GM23338 (cell line): ENCODE measurements at regions not wholly inside any gene's neighbourhood (a gene's known extent, or its start where the extent isn't known, plus 50 kb on each side); places are given as distances from the start of the nearest gene placed in this dataset.

Experiments
- ATAC-seq: fragments of 200-7000 bp; cut with Tn5 transposase; 3 replicates; pipeline ENCODE4 v1.9.1; 2020
- DNase-seq: peaks from one replicate; pipeline ENCODE4 v3.0.0-alpha.2; 2015; ENCODE audit warnings: low spot score
- H2AFZ ChIP-seq: fragments of 200-600 bp; sonication (generic); 2 replicates; pipeline ENCODE4 v1.8.0; 2016; ENCODE audit warnings: antibody characterized with exemption, mild to moderate bottlenecking, moderate library complexity
- H3F3A ChIP-seq: fragments of 200-600 bp; sonication (generic); replicated peaks from 2 replicates; pipeline ENCODE4 v1.8.0; 2017; ENCODE audit warnings: antibody characterized with exemption, mixed run types, low read depth
- H3K27ac ChIP-seq: fragments of 200-600 bp; sonication (generic); 2 replicates; pipeline ENCODE4 v1.6.1; 2016; ENCODE audit warnings: low read depth
- H3K27me3 ChIP-seq: fragments of 200-600 bp; sonication (generic); 2 replicates; pipeline ENCODE4 v1.8.0; 2016; ENCODE audit warnings: mild to moderate bottlenecking, mixed run types, moderate library complexity; ENCODE audit not compliant: insufficient read depth
- H3K36me3 ChIP-seq: fragments of 200-600 bp; sonication (generic); 2 replicates; pipeline ENCODE4 v1.8.0; 2016; ENCODE audit warnings: mild to moderate bottlenecking; ENCODE audit not compliant: insufficient read depth
- H3K4me1 ChIP-seq: fragments of 200-600 bp; sonication (generic); 2 replicates; pipeline ENCODE4 v1.8.0; 2016; ENCODE audit warnings: mild to moderate bottlenecking, moderate library complexity; ENCODE audit not compliant: insufficient read depth
- H3K4me2 ChIP-seq: fragments of 200-600 bp; sonication (generic); 2 replicates; pipeline ENCODE4 v1.7.1; 2017; ENCODE audit warnings: mixed run types
- H3K4me3 ChIP-seq: fragments of 200-600 bp; sonication (generic); 2 replicates; pipeline ENCODE4 v1.6.1; 2016; ENCODE audit warnings: mixed run types
- H3K79me2 ChIP-seq: fragments of 200-600 bp; sonication (generic); replicated peaks from 2 replicates; pipeline ENCODE4 v1.8.0; 2017; ENCODE audit warnings: mild to moderate bottlenecking; ENCODE audit not compliant: insufficient read depth
- H3K9me2 ChIP-seq: fragments of 200-600 bp; sonication (generic); 2 replicates; pipeline ENCODE4 v1.8.0; 2017; ENCODE audit not compliant: insufficient read depth
- H4K20me1 ChIP-seq: fragments of 200-600 bp; sonication (generic); replicated peaks from 2 replicates; pipeline ENCODE4 v1.8.0; 2017; ENCODE audit warnings: mild to moderate bottlenecking; ENCODE audit not compliant: insufficient read depth
- H3K27ac Mint-ChIP-seq: 2 replicates; pipeline ENCODE4 v1.8.0; 2020; ENCODE audit warnings: inconsistent platforms, mild to moderate bottlenecking, moderate library complexity, mixed read lengths
- H3K27me3 Mint-ChIP-seq: 3 replicates; pipeline ENCODE4 v1.8.0; 2022; ENCODE audit warnings: low read depth, mild to moderate bottlenecking, moderate library complexity, mixed read lengths, inconsistent platforms; ENCODE audit not compliant: insufficient read depth, poor library complexity
- H3K36me3 Mint-ChIP-seq: 3 replicates; pipeline ENCODE4 v1.8.0; 2021; ENCODE audit warnings: low read depth, mild to moderate bottlenecking, inconsistent platforms, moderate library complexity, mixed read lengths
- H3K4me1 Mint-ChIP-seq: 3 replicates; pipeline ENCODE4 v1.8.0; 2020; ENCODE audit warnings: mild to moderate bottlenecking, inconsistent platforms, mixed read lengths
- H3K4me3 Mint-ChIP-seq: 3 replicates; pipeline ENCODE4 v1.8.0; 2021; ENCODE audit warnings: moderate library complexity, mild to moderate bottlenecking, inconsistent platforms, mixed read lengths
- H3K9me3 Mint-ChIP-seq: 3 replicates; pipeline ENCODE4 v1.8.0; 2020; ENCODE audit warnings: moderate library complexity, mild to moderate bottlenecking, inconsistent platforms, mixed read lengths
- CREB1 ChIP-seq: fragments of 250-450 bp; sonication (Bioruptor Pico); IDR thresholded peaks from 2 replicates; pipeline ENCODE4 v1.5.0; 2020; ENCODE audit warnings: low read depth, mild to moderate bottlenecking, moderate library complexity
- CTCF ChIP-seq, 2 experiments: fragments of 200-600 bp in 1 of 2; sonication (generic) in 1 of 2; conservative IDR thresholded peaks; 2 replicates each; pipeline versions ENCODE4 v1.5.1 to v1.6.1; 2016 to 2017; ENCODE audit warnings: antibody characterized with exemption in 2 of 2, low read depth in 2 of 2, mild to moderate bottlenecking in 2 of 2, moderate library complexity in 1 of 2
- ETS1 ChIP-seq: IDR thresholded peaks from 2 replicates; pipeline ENCODE4 v1.6.1; 2016; ENCODE audit warnings: antibody characterized with exemption
- EZH2 ChIP-seq: fragments of 200-600 bp; sonication (generic); IDR thresholded peaks from one replicate; pipeline ENCODE4 v1.8.0; 2017; ENCODE audit warnings: antibody characterized with exemption, mild to moderate bottlenecking, low read depth; ENCODE audit not compliant: unreplicated experiment
- EZH2phosphoT487 ChIP-seq: fragments of 200-600 bp; sonication (generic); IDR thresholded peaks from one replicate; pipeline ENCODE4 v1.8.1; 2018; ENCODE audit warnings: antibody characterized with exemption; ENCODE audit not compliant: unreplicated experiment
- JUNB ChIP-seq: IDR thresholded peaks from one replicate; pipeline ENCODE4 v1.6.1; 2016; ENCODE audit warnings: antibody characterized with exemption; ENCODE audit not compliant: unreplicated experiment
- NANOG ChIP-seq: IDR thresholded peaks from 2 replicates; pipeline ENCODE4 v1.6.1; 2016; ENCODE audit warnings: antibody characterized with exemption, borderline replicate concordance
- POLR2AphosphoS5 ChIP-seq: IDR thresholded peaks from 2 replicates; pipeline ENCODE4 v1.6.1; 2016; ENCODE audit warnings: antibody characterized with exemption, low read depth
- REST ChIP-seq: IDR thresholded peaks from one replicate; pipeline ENCODE4 v1.6.1; 2018; ENCODE audit warnings: antibody characterized with exemption; ENCODE audit not compliant: unreplicated experiment
- STAT1 ChIP-seq: IDR thresholded peaks from one replicate; pipeline ENCODE4 v1.6.1; 2016; ENCODE audit warnings: antibody characterized with exemption; ENCODE audit not compliant: unreplicated experiment
- ZNF114 ChIP-seq: fragments of 250-450 bp; sonication (Bioruptor Pico); IDR thresholded peaks from 2 replicates; pipeline ENCODE4 v1.5.0; 2020; ENCODE audit warnings: mild to moderate bottlenecking, moderate library complexity
- ZNF331 ChIP-seq: fragments of 250-450 bp; sonication (Bioruptor Pico); IDR thresholded peaks from 2 replicates; pipeline ENCODE4 v1.5.0; 2020; ENCODE audit warnings: low read depth, mild to moderate bottlenecking, moderate library complexity

- TF ChIP-seq CTCF (conservative IDR thresholded peaks at IDR 0.05; ENCODE audit: low read depth in 2 of 2) (no peak), STAT1 (no peak), POLR2AphosphoS5 (no peak), JUNB (no peak), ETS1 (no peak), REST (no peak), EZH2 (no peak), NANOG (no peak), ZNF331 (CRISPR knock-in tag) (no peak), ZNF114 (CRISPR knock-in tag) (no peak), EZH2phosphoT487 (no peak)
Measured at GRCh38 chrX:39643550-39643949, 454.2 kb downstream of the BCOR start (continued).

- H3K4me1 Mint-ChIP-seq: peaks cover 16% of the 10 kb centered on the region
- Histone ChIP-seq H3K9me2 (no peaks in the 10 kb centered on the region), H3K27me3 (no peaks in the 10 kb centered on the region), H3K4me2 (no peak overlapping the region), H4K20me1 (no peaks in the 10 kb centered on the region), H3K79me2 (no peaks in the 10 kb centered on the region), H3K4me3 (no peak overlapping the region), H3K36me3 (no peaks in the 10 kb centered on the region), H3F3A (no peaks in the 10 kb centered on the region), H3K4me1 (0 out of 2 replicates have a peak, but pooled peaks cover 4% of the 10 kb centered on the region), H3K27ac (no peak overlapping the region), H2AFZ (no peak overlapping the region)
- H3K4me3 Mint-ChIP-seq: no peak overlapping the region
- ATAC-seq: no peak
- peaks cover 3% of the 10 kb centered on the region for H3K27me3 Mint-ChIP-seq
- no peaks in the 10 kb centered on the region; the same call in 2 of the 3 replicates for H3K9me3 Mint-ChIP-seq
- no peak overlapping the region for H3K27ac Mint-ChIP-seq
- no peak for DNase-seq
- TF ChIP-seq NANOG: no peak
- no peak for TF ChIP-seq REST
- no peak for TF ChIP-seq EZH2phosphoT487
- TF ChIP-seq CREB1 (CRISPR knock-in tag): no peak
- no peak for TF ChIP-seq ZNF114 (CRISPR knock-in tag)
- no peak for TF ChIP-seq JUNB
- TF ChIP-seq STAT1: no peak
- H3K36me3 Mint-ChIP-seq: no peaks in the 10 kb centered on the region
Measured at GRCh38 chrX:39645178-39645895, 452.4 kb downstream of the BCOR start.
